Heart left ventricle (tissue), 16 donors: ENCODE measurements at regions not wholly inside any gene's neighbourhood (a gene's known extent, or its start where the extent isn't known, plus 50 kb on each side); places are given as distances from the start of the nearest gene placed in this dataset.

Source experiments
- ATAC-seq, 4 donors: fragments of 200-7000 bp; cut with Tn5 transposase; one replicate each; pipeline ENCODE4 v1.9.1; 2020 to 2022; ENCODE audit warnings: moderate library complexity in 4 of 4, mild to moderate bottlenecking in 3 of 4, moderate number of reproducible peaks in 1 of 4
- DNase-seq, 5 donors: peaks; one replicate each; pipeline ENCODE4 v3.0.0-alpha.2; 2020
- H3K27ac ChIP-seq, 12 donors: fragments of 200-600 bp; sonication (generic) in 4 of 12; one replicate each; pipeline versions ENCODE4 v1.5.0 to v1.8.0; 2016 to 2022; ENCODE audit warnings: mild to moderate bottlenecking in 2 of 12
- H3K27me3 ChIP-seq, 9 donors: fragments of 200-600 bp; sonication (generic) in 2 of 9; one replicate each; pipeline versions ENCODE4 v1.5.1 to v1.8.0; 2016 to 2022; ENCODE audit warnings: mild to moderate bottlenecking in 3 of 9
- H3K36me3 ChIP-seq, 9 donors: fragments of 200-600 bp; sonication (generic) in 2 of 9; one replicate each; pipeline versions ENCODE4 v1.5.0 to v1.8.0; 2018 to 2022; ENCODE audit warnings: mild to moderate bottlenecking in 2 of 9
- H3K4me1 ChIP-seq, 12 donors: fragments of 200-600 bp; sonication (generic) in 4 of 12; one replicate each; pipeline versions ENCODE4 v1.5.0 to v1.8.0; 2016 to 2022; ENCODE audit warnings: mild to moderate bottlenecking in 3 of 12
- H3K4me3 ChIP-seq, 12 donors: fragments of 200-600 bp; sonication (generic) in 4 of 12; one replicate each; pipeline versions ENCODE4 v1.5.0 to v1.8.0; 2017 to 2022; ENCODE audit warnings: mild to moderate bottlenecking in 9 of 12, moderate library complexity in 4 of 12
- H3K9me3 ChIP-seq, 12 donors: fragments of 200-600 bp; sonication (generic) in 4 of 12; one replicate each; pipeline versions ENCODE4 v1.5.0 to v1.8.0; 2016 to 2022; ENCODE audit warnings: mild to moderate bottlenecking in 1 of 12
- POLR2A ChIP-seq, 2 donors: fragments of 450-650 bp; IDR thresholded peaks; one replicate each; pipeline ENCODE4 v1.6.1; 2017; ENCODE audit warnings: antibody characterized with exemption in 2 of 2, mild to moderate bottlenecking in 2 of 2, moderate library complexity in 2 of 2
- WGBS, 4 donors: extraction: QIAGEN DNeasy Blood & Tissue Kit in 2 of 4; methylation state at CpG; one replicate each; pipeline versions ENCODE4 v1.1.5 to v1.1.7; 2013 to 2018; 5-methylcytosine and 5-hydroxymethylcytosine counted together
- intact Hi-C, 10 donors: fragments of 100-400 bp; cut with DNase I; formaldehyde crosslinking; loops; one replicate each; pipeline versions ENCODE4 v1.11.1 to v1.14.2; 2022
- TF ChIP-seq, protein P1 (sequence below), 12 donors: fragments of 200-600 bp; sonication (generic) in 4 of 12; IDR thresholded peaks; one replicate each; pipeline versions ENCODE4 v1.5.0 to v1.8.0; 2018 to 2022; ENCODE audit warnings: antibody characterized with exemption in 12 of 12, mild to moderate bottlenecking in 5 of 12
- donor health status: ischemic (EF 13 %, LVEDD 7.1; RV severe dilation, severe dysfunction).
- donor health status: healthy with polysubstance abuse.
- donor health status: DM: no; HTN: yes; CAD: no.
- donor health status: DM: no; HTN: no; CAD: no.
- donor health status: ischemic (EF 25% LVEDD 6.9; RV normal size, moderate dysfunction).
- donor health status: ischemic (EF 25% LVEDD 5.7; RV mildly dilated, moderate dysfunction).
- donor health status: healthy.
- donor health status: DM: yes; HTN: yes; CAD: no.
- donor health status: ischemic (EF 35%, LVEDD 5.7; RV mildly dilated, moderate dysfunction).
- donor health status: nonischemic (EF 11% LVEDD 7.7; RV severe dilation, severe dysfunction).
- donor health status: DM: yes; HTN: yes; CAD: no.
- donor health status: PGD.
- donor health status: ischemic (EF 29% LVEDD 5.4; RV normal size, mild dysfunction).
- donor health status: nonischemic (EF 23%, LVEDD 6.1; RV moderate dilation, normal function).

DNA sequence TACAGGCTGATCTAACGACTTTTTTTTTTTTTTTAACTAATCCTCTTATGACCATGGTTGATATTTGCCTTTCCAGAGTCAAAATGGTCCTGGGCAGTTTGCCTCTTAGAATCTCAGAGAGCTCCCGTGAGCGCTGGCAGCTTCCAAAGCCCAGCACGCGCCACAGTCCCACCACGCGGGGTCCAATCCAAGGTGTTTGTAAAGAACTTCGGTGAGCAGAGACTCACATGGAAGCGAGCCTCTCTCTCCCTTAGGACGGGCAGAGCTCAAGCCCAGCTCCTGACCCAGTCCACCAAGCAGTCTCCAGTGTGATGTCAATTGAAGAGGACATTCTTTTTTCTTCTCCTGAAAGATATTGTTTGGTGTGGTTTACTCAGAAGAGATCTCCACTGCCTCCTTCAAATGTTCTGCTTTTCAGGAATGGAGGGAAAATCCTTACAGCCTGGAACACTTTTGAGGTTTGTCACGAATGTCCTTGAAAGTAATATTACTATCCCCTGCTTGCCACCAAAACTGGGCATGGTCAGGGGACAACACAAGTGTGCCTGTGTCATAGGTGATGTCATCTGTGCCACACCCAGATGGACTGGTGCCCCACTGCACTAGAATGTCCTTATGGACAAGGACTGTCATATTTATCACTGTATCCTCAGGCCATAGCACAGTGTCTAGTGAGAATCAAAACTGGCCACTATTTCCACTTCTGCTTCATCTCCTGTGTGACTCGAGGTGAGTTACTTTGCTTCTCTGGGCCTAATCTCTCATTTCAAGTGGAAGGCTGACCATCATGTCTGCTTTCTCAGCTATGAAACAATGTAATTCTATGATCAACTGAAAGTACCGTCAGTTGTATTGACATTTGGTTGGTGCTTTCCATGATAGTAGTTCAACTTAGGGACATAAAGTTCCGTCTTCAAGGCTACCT, 97.4 kb upstream of the EDEM3 start:
- WGBS, 4 donors: 90 to 97% (median 93%) methylated on average over 14 of the region's 14 CpGs
- H3K4me3 ChIP-seq: no peak overlapping the region
- TF ChIP-seq POLR2A (IDR thresholded peaks at IDR 0.05): no peak
- TF ChIP-seq, protein P1, sequence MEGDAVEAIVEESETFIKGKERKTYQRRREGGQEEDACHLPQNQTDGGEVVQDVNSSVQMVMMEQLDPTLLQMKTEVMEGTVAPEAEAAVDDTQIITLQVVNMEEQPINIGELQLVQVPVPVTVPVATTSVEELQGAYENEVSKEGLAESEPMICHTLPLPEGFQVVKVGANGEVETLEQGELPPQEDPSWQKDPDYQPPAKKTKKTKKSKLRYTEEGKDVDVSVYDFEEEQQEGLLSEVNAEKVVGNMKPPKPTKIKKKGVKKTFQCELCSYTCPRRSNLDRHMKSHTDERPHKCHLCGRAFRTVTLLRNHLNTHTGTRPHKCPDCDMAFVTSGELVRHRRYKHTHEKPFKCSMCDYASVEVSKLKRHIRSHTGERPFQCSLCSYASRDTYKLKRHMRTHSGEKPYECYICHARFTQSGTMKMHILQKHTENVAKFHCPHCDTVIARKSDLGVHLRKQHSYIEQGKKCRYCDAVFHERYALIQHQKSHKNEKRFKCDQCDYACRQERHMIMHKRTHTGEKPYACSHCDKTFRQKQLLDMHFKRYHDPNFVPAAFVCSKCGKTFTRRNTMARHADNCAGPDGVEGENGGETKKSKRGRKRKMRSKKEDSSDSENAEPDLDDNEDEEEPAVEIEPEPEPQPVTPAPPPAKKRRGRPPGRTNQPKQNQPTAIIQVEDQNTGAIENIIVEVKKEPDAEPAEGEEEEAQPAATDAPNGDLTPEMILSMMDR (IDR thresholded peaks at IDR 0.05): no peak
- DNase-seq: no peak
- H3K4me1 ChIP-seq: peaks cover 0 to 29% (median 21%) of the 10 kb centered on the region in 12 donors
- H3K9me3 ChIP-seq: no peaks in the 10 kb centered on the region
- H3K27me3 ChIP-seq: no peaks in the 10 kb centered on the region
- intact Hi-C loops: no loop called here
- H3K36me3 ChIP-seq: peaks cover 0 to 10% (median 0%) of the 10 kb centered on the region in 9 donors
- peak overlapping the region in 1 of 12 donors; percentile 17 for H3K27ac ChIP-seq
- peak in 3 of 4 donors; percentile 38 to 57 (median 46) for ATAC-seq

DNA sequence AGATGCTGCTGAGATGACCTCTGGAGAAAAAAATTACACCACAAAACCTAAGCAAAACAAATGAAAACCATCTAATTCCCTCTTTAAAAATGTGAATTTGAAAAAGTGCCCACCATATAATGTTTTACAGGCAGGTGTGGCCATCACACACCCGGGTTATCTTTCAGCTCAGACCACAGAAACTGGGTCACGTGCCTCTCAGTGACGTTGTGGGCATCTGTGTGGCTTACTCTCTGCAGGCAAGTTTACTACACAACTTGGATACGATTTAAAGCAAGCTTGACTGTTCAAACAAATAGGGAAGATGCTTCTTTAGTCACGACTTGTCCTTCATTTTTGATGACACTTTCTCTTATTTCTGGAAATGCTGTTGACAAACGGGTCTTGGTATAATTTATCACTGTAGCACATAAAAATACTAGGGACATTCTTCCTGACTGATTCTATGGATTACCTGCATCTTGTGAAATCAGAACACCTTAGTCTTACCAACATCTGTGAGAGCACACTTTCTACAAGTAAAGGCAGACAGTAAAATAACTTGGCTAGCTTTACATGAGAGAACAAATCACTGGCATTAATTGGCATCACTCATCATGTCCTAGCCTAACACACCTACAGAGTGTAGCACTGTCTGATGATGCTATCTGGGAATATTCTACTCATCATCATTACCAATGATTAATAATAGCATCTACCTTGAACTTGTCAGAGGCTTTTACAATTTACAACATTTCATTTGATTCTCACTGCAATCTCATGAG, 89.3 kb upstream of the EDEM3 start:
- Histone ChIP-seq H3K4me3 (no peak overlapping the region), H3K36me3 (peaks cover 0 to 3% (median 0%) of the 10 kb centered on the region in 9 donors), H3K27me3 (no peaks in the 10 kb centered on the region), H3K27ac (peak overlapping the region in 3 of 12 donors; percentile 4 to 40 (median 25)), H3K4me1 (peaks cover 0 to 42% (median 5%) of the 10 kb centered on the region in 12 donors), H3K9me3 (no peaks in the 10 kb centered on the region)
- WGBS, 4 donors: 47 to 56% (median 52%) methylated on average over 6 of the region's 6 CpGs
- intact Hi-C loops: no loop called here
- ATAC-seq: peak in 3 of 4 donors; percentile 36 to 68 (median 56)
- peak in 1 of 5 donors; percentile 26 for DNase-seq
- TF ChIP-seq, protein P1 (IDR thresholded peaks at IDR 0.05): no peak
- TF ChIP-seq POLR2A (IDR thresholded peaks at IDR 0.05): no peak

DNA sequence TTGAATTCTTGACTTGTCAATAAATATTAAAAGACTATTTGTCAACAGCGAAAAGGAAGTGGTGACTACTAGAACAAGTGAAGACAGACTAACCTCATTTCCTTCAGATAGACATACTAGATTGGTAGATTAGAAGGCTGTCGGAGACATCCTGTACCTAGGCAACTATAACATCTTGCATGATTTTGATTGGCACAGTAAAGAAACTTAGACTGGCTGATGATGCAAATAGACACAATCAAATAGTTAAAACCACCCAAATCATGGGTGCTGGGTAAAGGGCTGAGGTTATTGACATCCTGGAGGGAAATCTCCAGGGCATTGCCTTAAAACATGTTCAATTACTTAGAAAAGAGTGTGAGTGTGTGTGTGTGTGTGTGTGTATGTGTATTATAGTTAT, 85.9 kb upstream of the EDEM3 start:
- Histone ChIP-seq H3K4me3 (no peak overlapping the region), H3K36me3 (peaks cover 0 to 3% (median 0%) of the 10 kb centered on the region in 9 donors), H3K4me1 (peaks cover 0 to 73% (median 33%) of the 10 kb centered on the region in 12 donors), H3K9me3 (no peaks in the 10 kb centered on the region), H3K27ac (peak overlapping the region in 1 of 12 donors; percentile 44), H3K27me3 (no peaks in the 10 kb centered on the region)
- ATAC-seq (no peak), DNase-seq (no peak)
- intact Hi-C loops: no loop called here
- 80 to 93% (median 85%) methylated on average over 2 of the region's 2 CpGs for WGBS, 4 donors
- TF ChIP-seq, protein P1 (IDR thresholded peaks at IDR 0.05): no peak
- no peak for TF ChIP-seq POLR2A (IDR thresholded peaks at IDR 0.05)
